Neuron (in vitro differentiated cells): ENCODE measurements at regions not wholly inside any gene's neighbourhood (a gene's known extent, or its start where the extent isn't known, plus 50 kb on each side); places are given as distances from the start of the nearest gene placed in this dataset.

Source experiments
- H2AFZ ChIP-seq: one replicate; pipeline ENCODE4 v1.6.1; 2013; ENCODE audit warnings: low read depth, mild to moderate bottlenecking, inconsistent platforms, low read length, moderate library complexity
- H3K27me3 ChIP-seq: one replicate; pipeline ENCODE4 v1.6.1; 2013; ENCODE audit warnings: low read length; ENCODE audit not compliant: insufficient read depth
- H3K36me3 ChIP-seq: one replicate; pipeline ENCODE4 v1.6.1; 2013; ENCODE audit warnings: low read length; ENCODE audit not compliant: insufficient read depth
- H3K4me1 ChIP-seq: one replicate; pipeline ENCODE4 v1.6.1; 2013; ENCODE audit warnings: low read length; ENCODE audit not compliant: insufficient read depth
- H3K4me3 ChIP-seq: 2 replicates; pipeline ENCODE4 v1.5.1; 2013; ENCODE audit warnings: mild to moderate bottlenecking, low read length, moderate library complexity
- H3K9me3 ChIP-seq: one replicate; pipeline ENCODE4 v1.6.1; 2013; ENCODE audit warnings: low read length

GRCh38 chr4:33134366-33134765, 2414.2 kb downstream of the PCDH7 start:
- Histone ChIP-seq H3K27me3 (no peaks in the 10 kb centered on the region), H3K4me1 (no peaks in the 10 kb centered on the region), H3K9me3 (no peaks in the 10 kb centered on the region), H3K36me3 (no peaks in the 10 kb centered on the region), H2AFZ (no peak overlapping the region), H3K4me3 (no peak overlapping the region)

- Histone ChIP-seq H3K36me3 (no peaks in the 10 kb centered on the region), H3K4me3 (no peak overlapping the region)
Measured at GRCh38 chr4:33149658-33150524, 2429.7 kb downstream of the PCDH7 start.

GRCh38 chr4:33150525-33150910, 2430.3 kb downstream of the PCDH7 start:
- H3K36me3 ChIP-seq: no peaks in the 10 kb centered on the region
- peaks cover 6% of the 10 kb centered on the region for H3K4me1 ChIP-seq
- H3K4me3 ChIP-seq: no peak overlapping the region
- no peaks in the 10 kb centered on the region for H3K27me3 ChIP-seq
- no peak overlapping the region for H2AFZ ChIP-seq
- H3K9me3 ChIP-seq: no peaks in the 10 kb centered on the region

More at GRCh38 chr4:33149658-33150524, 2429.7 kb downstream of the PCDH7 start:
- no peaks in the 10 kb centered on the region for H3K9me3 ChIP-seq
- peaks cover 6% of the 10 kb centered on the region for H3K4me1 ChIP-seq
- H3K27me3 ChIP-seq: no peaks in the 10 kb centered on the region
- peak overlapping the region; percentile 54 for H2AFZ ChIP-seq

- H3K4me1 ChIP-seq: no peaks in the 10 kb centered on the region
- no peaks in the 10 kb centered on the region for H3K27me3 ChIP-seq
- no peaks in the 10 kb centered on the region for H3K9me3 ChIP-seq
- no peak overlapping the region for H3K4me3 ChIP-seq
- no peaks in the 10 kb centered on the region for H3K36me3 ChIP-seq
- no peak overlapping the region for H2AFZ ChIP-seq
Measured at GRCh38 chr4:33160126-33160525, 2440.0 kb downstream of the PCDH7 start.

GRCh38 chr4:33161202-33161601, 2441.0 kb downstream of the PCDH7 start:
- no peak overlapping the region for H2AFZ ChIP-seq
- H3K4me1 ChIP-seq: no peaks in the 10 kb centered on the region
- no peaks in the 10 kb centered on the region for H3K9me3 ChIP-seq
- no peaks in the 10 kb centered on the region for H3K36me3 ChIP-seq
- no peak overlapping the region for H3K4me3 ChIP-seq
- H3K27me3 ChIP-seq: no peaks in the 10 kb centered on the region

- Histone ChIP-seq H2AFZ (no peak overlapping the region), H3K9me3 (no peaks in the 10 kb centered on the region), H3K4me3 (no peak overlapping the region), H3K36me3 (no peaks in the 10 kb centered on the region), H3K27me3 (no peaks in the 10 kb centered on the region), H3K4me1 (no peaks in the 10 kb centered on the region)
Measured at GRCh38 chr4:33162122-33162521, 2442.0 kb downstream of the PCDH7 start.

- H3K4me3 ChIP-seq: no peak overlapping the region
- no peaks in the 10 kb centered on the region for H3K36me3 ChIP-seq
- no peak overlapping the region for H2AFZ ChIP-seq
Measured at GRCh38 chr4:33171873-33172525, 2451.8 kb downstream of the PCDH7 start.

GRCh38 chr4:33176566-33176965, 2456.4 kb downstream of the PCDH7 start:
- Histone ChIP-seq H3K27me3 (no peaks in the 10 kb centered on the region), H3K4me3 (no peak overlapping the region), H2AFZ (no peak overlapping the region), H3K36me3 (no peaks in the 10 kb centered on the region), H3K9me3 (no peaks in the 10 kb centered on the region), H3K4me1 (no peaks in the 10 kb centered on the region)

More at GRCh38 chr4:33171873-33172525, 2451.8 kb downstream of the PCDH7 start:
- no peaks in the 10 kb centered on the region for H3K9me3 ChIP-seq
- no peaks in the 10 kb centered on the region for H3K4me1 ChIP-seq
- no peaks in the 10 kb centered on the region for H3K27me3 ChIP-seq

- no peak overlapping the region for H3K4me3 ChIP-seq
- H3K4me1 ChIP-seq: no peaks in the 10 kb centered on the region
- no peaks in the 10 kb centered on the region for H3K27me3 ChIP-seq
- no peaks in the 10 kb centered on the region for H3K36me3 ChIP-seq
- no peaks in the 10 kb centered on the region for H3K9me3 ChIP-seq
- no peak overlapping the region for H2AFZ ChIP-seq
Measured at GRCh38 chr4:33184657-33185290, 2464.6 kb downstream of the PCDH7 start.

GRCh38 chr4:33187035-33187434, 2466.9 kb downstream of the PCDH7 start:
- Histone ChIP-seq H3K4me3 (no peak overlapping the region), H3K27me3 (no peaks in the 10 kb centered on the region), H3K36me3 (no peaks in the 10 kb centered on the region), H3K4me1 (no peaks in the 10 kb centered on the region), H2AFZ (no peak overlapping the region), H3K9me3 (no peaks in the 10 kb centered on the region)

GRCh38 chr4:33188733-33189132, 2468.6 kb downstream of the PCDH7 start:
- no peaks in the 10 kb centered on the region for H3K27me3 ChIP-seq
- no peak overlapping the region for H3K4me3 ChIP-seq
- no peaks in the 10 kb centered on the region for H3K36me3 ChIP-seq
- H3K9me3 ChIP-seq: no peaks in the 10 kb centered on the region
- H3K4me1 ChIP-seq: no peaks in the 10 kb centered on the region
- no peak overlapping the region for H2AFZ ChIP-seq

- no peaks in the 10 kb centered on the region for H3K27me3 ChIP-seq
- H3K4me1 ChIP-seq: no peaks in the 10 kb centered on the region
- H3K4me3 ChIP-seq: no peak overlapping the region
- no peaks in the 10 kb centered on the region for H3K36me3 ChIP-seq
- no peak overlapping the region for H2AFZ ChIP-seq
- H3K9me3 ChIP-seq: no peaks in the 10 kb centered on the region
Measured at GRCh38 chr4:33189169-33189568, 2469.0 kb downstream of the PCDH7 start.

- H3K36me3 ChIP-seq: no peaks in the 10 kb centered on the region
- H3K9me3 ChIP-seq: no peaks in the 10 kb centered on the region
- H3K4me3 ChIP-seq: no peak overlapping the region
- no peaks in the 10 kb centered on the region for H3K4me1 ChIP-seq
- no peaks in the 10 kb centered on the region for H3K27me3 ChIP-seq
- no peak overlapping the region for H2AFZ ChIP-seq
Measured at GRCh38 chr4:33193109-33193508, 2472.9 kb downstream of the PCDH7 start.
